ENCODE measurements at regions not wholly inside any gene's neighbourhood (a gene's known extent, or its start where the extent isn't known, plus 50 kb on each side); places are given as distances from the start of the nearest gene placed in this dataset.

DNA sequence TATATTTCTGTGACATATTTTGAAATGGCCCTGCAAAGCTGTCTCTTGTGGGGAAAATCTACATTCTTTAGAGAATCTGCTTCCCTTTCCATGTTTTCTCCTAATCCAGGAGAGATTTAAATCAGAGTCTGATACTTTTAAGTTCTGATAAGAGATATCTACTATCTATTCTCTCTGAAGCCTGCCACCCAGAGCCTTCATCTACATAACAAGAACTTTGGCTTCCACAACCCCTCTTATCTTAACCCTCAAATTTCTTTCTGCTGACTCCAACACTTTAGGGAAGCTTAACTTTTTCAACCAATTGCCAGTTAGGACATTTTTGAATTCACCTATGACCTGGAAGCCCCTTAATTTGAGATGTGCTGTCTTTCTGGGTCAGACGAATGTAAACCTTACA is 965.2 kb downstream of the TBC1D22A start:
- POLR2A ChIA-PET (ENCODE audit: unreplicated experiment), result no interaction called here
- CTCF ChIA-PET, result no interaction called here
- Histone ChIP-seq H4K20me1 (ENCODE audit: low read length) (no peaks in the 10 kb centered on the region), H2AFZ (ENCODE audit: low read length) (no peak overlapping the region), H3K9ac (ENCODE audit: low read length) (no peak overlapping the region), H3K9me3 (ENCODE audit: low read length) (no peaks in the 10 kb centered on the region), H3K27me3 (ENCODE audit: low read length) (no peaks in the 10 kb centered on the region), H3K9me2 (replicated peaks; ENCODE audit: low read length) (no peaks in the 10 kb centered on the region), H3K79me2 (ENCODE audit: low read length) (no peaks in the 10 kb centered on the region), H3F3A (ENCODE audit: low read length, unreplicated experiment) (no peaks in the 10 kb centered on the region), H3K4me2 (ENCODE audit: low read length) (no peak overlapping the region), H3K36me3 (ENCODE audit: low read depth, low read length) (peaks cover 25% of the 10 kb centered on the region), H3K4me3 (ENCODE audit: low read length) (no peak overlapping the region), H3K4me1 (ENCODE audit: insufficient read depth, low read length) (no peaks in the 10 kb centered on the region), H3K27ac (ENCODE audit: low read length) (no peak overlapping the region)
- no TSS peak for BruUV-seq (replicated peaks)
- DNase-seq (no peak), ATAC-seq (no peak)
- TF ChIP-seq, protein P1, sequence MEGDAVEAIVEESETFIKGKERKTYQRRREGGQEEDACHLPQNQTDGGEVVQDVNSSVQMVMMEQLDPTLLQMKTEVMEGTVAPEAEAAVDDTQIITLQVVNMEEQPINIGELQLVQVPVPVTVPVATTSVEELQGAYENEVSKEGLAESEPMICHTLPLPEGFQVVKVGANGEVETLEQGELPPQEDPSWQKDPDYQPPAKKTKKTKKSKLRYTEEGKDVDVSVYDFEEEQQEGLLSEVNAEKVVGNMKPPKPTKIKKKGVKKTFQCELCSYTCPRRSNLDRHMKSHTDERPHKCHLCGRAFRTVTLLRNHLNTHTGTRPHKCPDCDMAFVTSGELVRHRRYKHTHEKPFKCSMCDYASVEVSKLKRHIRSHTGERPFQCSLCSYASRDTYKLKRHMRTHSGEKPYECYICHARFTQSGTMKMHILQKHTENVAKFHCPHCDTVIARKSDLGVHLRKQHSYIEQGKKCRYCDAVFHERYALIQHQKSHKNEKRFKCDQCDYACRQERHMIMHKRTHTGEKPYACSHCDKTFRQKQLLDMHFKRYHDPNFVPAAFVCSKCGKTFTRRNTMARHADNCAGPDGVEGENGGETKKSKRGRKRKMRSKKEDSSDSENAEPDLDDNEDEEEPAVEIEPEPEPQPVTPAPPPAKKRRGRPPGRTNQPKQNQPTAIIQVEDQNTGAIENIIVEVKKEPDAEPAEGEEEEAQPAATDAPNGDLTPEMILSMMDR (conservative IDR thresholded peaks at IDR 0.05; ENCODE audit: low read depth, low read length), result no peak
- TF ChIP-seq EZH2 (IDR thresholded peaks at IDR 0.05; ENCODE audit: low read length, unreplicated experiment), result no peak
- TF ChIP-seq EZH2phosphoT487 (IDR thresholded peaks at IDR 0.05; ENCODE audit: borderline replicate concordance, low read length), result no peak
- intact Hi-C loops (cut with micrococcal nuclease), result no loop called here

DNA sequence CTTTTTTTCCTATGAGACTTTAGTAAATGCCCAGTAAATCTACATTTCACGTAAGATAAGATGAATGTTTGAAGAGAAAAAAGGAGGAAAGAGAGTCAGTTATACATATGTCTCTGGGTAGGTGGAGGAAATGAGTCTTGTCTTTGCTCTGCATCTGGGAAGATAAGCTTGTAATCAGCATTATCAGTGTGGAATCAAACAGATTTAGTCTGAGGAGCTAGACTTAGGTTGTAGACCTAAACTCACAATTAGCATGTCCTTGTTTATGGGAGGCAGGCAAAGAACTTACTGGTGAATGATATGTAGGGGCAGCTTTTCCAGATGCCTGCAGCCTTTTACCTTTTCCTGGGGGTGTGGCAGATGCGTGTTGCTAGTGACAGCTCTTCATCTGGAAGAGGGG is 962.3 kb downstream of the TBC1D22A start:
- BruUV-seq (replicated peaks), result no TSS peak
- CTCF ChIA-PET, result no interaction called here
- no peak for ATAC-seq

DNA sequence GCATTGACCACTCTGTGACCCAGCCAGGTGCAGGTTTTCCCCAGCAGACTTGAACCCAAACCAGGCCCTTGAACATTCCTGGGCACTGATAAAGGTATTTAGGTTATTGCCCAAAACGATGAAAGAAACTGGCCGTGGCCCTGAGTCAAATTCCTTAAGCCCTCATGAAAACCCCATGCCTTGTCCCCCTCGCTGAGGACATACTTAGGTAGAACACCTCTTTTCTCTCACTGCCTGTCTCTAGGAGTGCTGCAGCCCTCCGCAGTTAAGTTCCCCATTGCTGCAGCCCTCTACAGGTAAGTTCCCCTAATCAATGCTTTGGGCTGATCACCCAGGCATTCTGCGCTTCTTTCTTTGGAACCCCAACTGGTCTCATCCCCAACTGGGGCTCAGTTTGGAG is 961.6 kb downstream of the TBC1D22A start:
- Histone ChIP-seq H3F3A (ENCODE audit: low read length, unreplicated experiment) (no peaks in the 10 kb centered on the region), H4K20me1 (ENCODE audit: low read length) (no peaks in the 10 kb centered on the region), H3K27me3 (ENCODE audit: low read length) (no peaks in the 10 kb centered on the region), H3K4me2 (ENCODE audit: low read length) (no peak overlapping the region), H3K36me3 (ENCODE audit: low read depth, low read length) (peaks cover 15% of the 10 kb centered on the region; the same call in 1 of the 2 replicates), H3K9ac (ENCODE audit: low read length) (no peak overlapping the region), H3K9me3 (ENCODE audit: low read length) (no peaks in the 10 kb centered on the region), H3K4me1 (ENCODE audit: insufficient read depth, low read length) (no peaks in the 10 kb centered on the region), H3K27ac (ENCODE audit: low read length) (no peak overlapping the region), H3K9me2 (replicated peaks; ENCODE audit: low read length) (no peaks in the 10 kb centered on the region), H2AFZ (ENCODE audit: low read length) (no peak overlapping the region), H3K79me2 (ENCODE audit: low read length) (no peaks in the 10 kb centered on the region), H3K4me3 (ENCODE audit: low read length) (no peak overlapping the region)
- ATAC-seq (no peak), DNase-seq (no peak)
- TF ChIP-seq EZH2phosphoT487 (IDR thresholded peaks at IDR 0.05; ENCODE audit: borderline replicate concordance, low read length), result no peak
- TF ChIP-seq, protein P1 (conservative IDR thresholded peaks at IDR 0.05; ENCODE audit: low read depth, low read length), result no peak
- TF ChIP-seq EZH2 (IDR thresholded peaks at IDR 0.05; ENCODE audit: low read length, unreplicated experiment), result no peak
- ChIA-PET CTCF (no interaction called here), POLR2A (ENCODE audit: unreplicated experiment) (no interaction called here)
- intact Hi-C loops (cut with micrococcal nuclease), result no loop called here
- no TSS peak for BruUV-seq (replicated peaks)

More for the DNA sequence above, 962.3 kb downstream of the TBC1D22A start:
- Histone ChIP-seq H3K9ac (ENCODE audit: low read length) (no peak overlapping the region), H3K4me3 (ENCODE audit: low read length) (no peak overlapping the region), H3K36me3 (ENCODE audit: low read depth, low read length) (peaks cover 18% of the 10 kb centered on the region; the same call in 1 of the 2 replicates), H2AFZ (ENCODE audit: low read length) (no peak overlapping the region), H3K27ac (ENCODE audit: low read length) (no peak overlapping the region), H3K9me3 (ENCODE audit: low read length) (no peaks in the 10 kb centered on the region), H3K9me2 (replicated peaks; ENCODE audit: low read length) (no peaks in the 10 kb centered on the region), H3K4me1 (ENCODE audit: insufficient read depth, low read length) (no peaks in the 10 kb centered on the region), H3K27me3 (ENCODE audit: low read length) (no peaks in the 10 kb centered on the region), H3K79me2 (ENCODE audit: low read length) (no peaks in the 10 kb centered on the region), H4K20me1 (ENCODE audit: low read length) (no peaks in the 10 kb centered on the region), H3K4me2 (ENCODE audit: low read length) (no peak overlapping the region), H3F3A (ENCODE audit: low read length, unreplicated experiment) (no peaks in the 10 kb centered on the region)
- POLR2A ChIA-PET (ENCODE audit: unreplicated experiment), result no interaction called here
- no peak for DNase-seq
- no peak for TF ChIP-seq EZH2 (IDR thresholded peaks at IDR 0.05; ENCODE audit: low read length, unreplicated experiment)
- TF ChIP-seq EZH2phosphoT487 (IDR thresholded peaks at IDR 0.05; ENCODE audit: borderline replicate concordance, low read length), result no peak
- TF ChIP-seq, protein P1 (conservative IDR thresholded peaks at IDR 0.05; ENCODE audit: low read depth, low read length), result no peak
- intact Hi-C loops (cut with micrococcal nuclease), result no loop called here

All from PC-3 (cell line).